HEK293T (cell line): ENCODE measurements at regions not wholly inside any gene's neighbourhood (a gene's known extent, or its start where the extent isn't known, plus 50 kb on each side); places are given as distances from the start of the nearest gene placed in this dataset.

ENCODE experiments used
- ARNT ChIP-seq: fragments of 450-650 bp; IDR thresholded peaks from 2 replicates; pipeline ENCODE4 v1.6.1; 2017; ENCODE audit warnings: mild to moderate bottlenecking
- LEF1 ChIP-seq: fragments of 450-650 bp; IDR thresholded peaks from 2 replicates; pipeline ENCODE4 v1.6.1; 2017; ENCODE audit warnings: mild to moderate bottlenecking, borderline replicate concordance
- SP1 ChIP-seq: fragments of 450-650 bp; IDR thresholded peaks from 2 replicates; pipeline ENCODE4 v1.6.1; 2017

DNA sequence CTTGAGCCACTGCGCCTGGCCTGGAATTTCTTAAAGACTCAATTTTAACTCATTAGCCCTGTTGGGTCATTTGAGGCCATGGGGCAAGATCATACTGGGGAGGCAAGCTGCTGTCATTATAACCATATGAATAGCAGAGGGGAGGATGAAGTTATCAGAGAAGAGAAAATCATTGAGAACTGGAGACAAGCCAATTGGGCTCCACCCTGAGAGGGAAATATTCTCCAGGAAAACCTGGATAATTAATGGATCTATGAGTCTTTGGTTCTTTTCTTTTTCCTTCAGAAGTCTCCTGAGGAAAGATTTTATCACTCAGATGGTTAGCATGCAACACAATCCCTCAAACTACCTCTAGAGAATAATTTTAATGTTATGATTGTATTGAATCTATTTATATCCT, 569.6 kb upstream of the TUSC1 start:
- TF ChIP-seq LEF1 = no peak
- TF ChIP-seq SP1 = no peak
- TF ChIP-seq ARNT = no peak
